Omental fat pad (tissue), 3 donors: ENCODE measurements at regions not wholly inside any gene's neighbourhood (a gene's known extent, or its start where the extent isn't known, plus 50 kb on each side); places are given as distances from the start of the nearest gene placed in this dataset.
A peak's percentile ranks its signal among the peaks of the same experiment; 100 is the strongest.

Experiments
- ATAC-seq: fragments of 150-250 bp; one replicate; pipeline ENCODE4 v1.9.1; 2016; ENCODE audit warnings: mild to moderate bottlenecking, moderate library complexity; ENCODE audit not compliant: low FRiP score
- DNase-seq: peaks from one replicate; pipeline ENCODE4 v3.0.0-alpha.2; 2019; ENCODE audit warnings: low spot score
- TF ChIP-seq, protein P1 (sequence below), 3 donors: fragments of 450-650 bp; IDR thresholded peaks; one replicate each; pipeline ENCODE4 v1.5.1; 2016 to 2017; ENCODE audit warnings: antibody characterized with exemption in 3 of 3, mild to moderate bottlenecking in 3 of 3, moderate library complexity in 2 of 3

DNA sequence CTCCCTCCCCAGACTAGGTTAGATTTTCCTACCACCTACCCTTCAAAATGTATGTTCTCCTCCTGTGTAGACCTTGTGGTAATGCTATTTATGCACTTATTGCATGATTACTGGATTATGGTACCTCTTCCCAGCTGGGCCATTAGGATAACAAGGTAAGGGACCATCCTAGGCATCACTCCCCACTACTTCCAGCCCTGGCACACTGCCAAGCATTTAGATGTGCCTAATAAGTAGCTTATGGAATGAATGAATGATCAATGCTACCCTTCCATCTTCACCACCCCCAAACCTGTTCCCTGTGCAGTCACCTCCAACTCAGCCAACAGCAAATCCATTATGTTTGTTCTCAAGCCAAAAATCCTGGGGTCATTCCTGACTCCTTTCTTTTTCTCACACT lies 93.4 kb downstream of the C1QL2 start:
- DNase-seq (no peak), ATAC-seq (no peak)
- TF ChIP-seq, protein P1, sequence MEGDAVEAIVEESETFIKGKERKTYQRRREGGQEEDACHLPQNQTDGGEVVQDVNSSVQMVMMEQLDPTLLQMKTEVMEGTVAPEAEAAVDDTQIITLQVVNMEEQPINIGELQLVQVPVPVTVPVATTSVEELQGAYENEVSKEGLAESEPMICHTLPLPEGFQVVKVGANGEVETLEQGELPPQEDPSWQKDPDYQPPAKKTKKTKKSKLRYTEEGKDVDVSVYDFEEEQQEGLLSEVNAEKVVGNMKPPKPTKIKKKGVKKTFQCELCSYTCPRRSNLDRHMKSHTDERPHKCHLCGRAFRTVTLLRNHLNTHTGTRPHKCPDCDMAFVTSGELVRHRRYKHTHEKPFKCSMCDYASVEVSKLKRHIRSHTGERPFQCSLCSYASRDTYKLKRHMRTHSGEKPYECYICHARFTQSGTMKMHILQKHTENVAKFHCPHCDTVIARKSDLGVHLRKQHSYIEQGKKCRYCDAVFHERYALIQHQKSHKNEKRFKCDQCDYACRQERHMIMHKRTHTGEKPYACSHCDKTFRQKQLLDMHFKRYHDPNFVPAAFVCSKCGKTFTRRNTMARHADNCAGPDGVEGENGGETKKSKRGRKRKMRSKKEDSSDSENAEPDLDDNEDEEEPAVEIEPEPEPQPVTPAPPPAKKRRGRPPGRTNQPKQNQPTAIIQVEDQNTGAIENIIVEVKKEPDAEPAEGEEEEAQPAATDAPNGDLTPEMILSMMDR (IDR thresholded peaks at IDR 0.05): no peak

DNA sequence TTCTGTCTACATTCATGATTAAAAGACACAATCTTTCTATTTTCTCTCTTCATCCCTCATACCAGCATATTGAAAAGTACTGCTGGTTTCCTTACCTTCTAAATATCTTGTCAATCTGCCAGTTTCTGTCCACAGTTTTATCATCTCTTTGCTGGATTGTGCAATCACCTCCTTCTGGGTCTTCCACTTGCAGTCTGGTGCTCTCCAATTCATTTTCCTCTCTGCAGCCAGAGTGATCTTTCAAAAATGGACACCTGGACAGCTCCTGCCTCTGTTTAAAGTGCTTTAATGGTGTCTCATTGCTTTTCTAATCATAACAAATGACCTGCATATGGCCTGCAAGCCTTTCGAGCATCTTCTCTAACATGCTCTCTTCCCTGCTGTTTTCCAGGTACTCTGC lies 94.0 kb downstream of the C1QL2 start:
- DNase-seq (no peak), ATAC-seq (peak; percentile 50)
- TF ChIP-seq, protein P1 (IDR thresholded peaks at IDR 0.05): no peak

DNA sequence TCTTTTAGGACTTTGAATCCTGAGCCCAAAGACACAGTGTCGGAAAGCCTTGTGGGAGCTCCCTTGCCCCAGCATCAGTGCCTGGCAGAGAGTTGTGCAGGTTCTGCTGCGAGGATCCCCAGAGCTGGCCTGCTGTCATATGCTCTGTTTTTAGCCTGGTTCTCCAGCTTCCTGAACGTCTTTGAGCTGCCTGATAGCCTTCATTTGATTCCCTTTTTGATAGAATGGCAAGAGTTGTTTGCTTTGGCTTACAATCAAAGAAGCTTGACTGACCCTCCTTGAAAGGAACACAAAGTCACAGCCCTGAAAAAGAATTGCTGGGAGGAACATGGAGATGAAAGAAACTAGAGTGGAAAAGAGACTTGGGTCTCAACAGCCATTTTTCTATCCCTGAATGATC lies 95.4 kb downstream of the C1QL2 start:
- DNase-seq (no peak), ATAC-seq (no peak)
- TF ChIP-seq, protein P1 (IDR thresholded peaks at IDR 0.05): no peak

DNA sequence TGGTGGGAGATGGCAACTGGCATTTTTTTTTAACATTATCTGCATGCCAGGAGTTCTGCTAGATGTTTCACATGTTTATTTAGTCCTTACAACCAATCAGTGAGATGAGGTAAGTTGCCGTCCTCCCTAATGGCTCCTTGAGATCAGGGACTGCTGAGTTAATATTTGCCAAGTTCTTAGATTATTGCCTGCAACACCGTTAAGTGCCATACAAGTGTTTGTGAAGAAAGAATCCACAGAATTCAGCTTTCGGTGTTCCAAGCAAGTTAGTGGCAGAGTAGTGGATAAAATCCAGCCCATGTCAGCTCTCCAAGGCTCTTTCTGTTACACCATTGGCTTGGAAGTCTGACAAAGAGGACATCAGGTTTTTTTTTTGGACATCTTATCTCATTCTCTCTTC lies 95.9 kb downstream of the C1QL2 start:
- no peak for DNase-seq
- no peak for ATAC-seq
- TF ChIP-seq, protein P1 (IDR thresholded peaks at IDR 0.05): no peak

DNA sequence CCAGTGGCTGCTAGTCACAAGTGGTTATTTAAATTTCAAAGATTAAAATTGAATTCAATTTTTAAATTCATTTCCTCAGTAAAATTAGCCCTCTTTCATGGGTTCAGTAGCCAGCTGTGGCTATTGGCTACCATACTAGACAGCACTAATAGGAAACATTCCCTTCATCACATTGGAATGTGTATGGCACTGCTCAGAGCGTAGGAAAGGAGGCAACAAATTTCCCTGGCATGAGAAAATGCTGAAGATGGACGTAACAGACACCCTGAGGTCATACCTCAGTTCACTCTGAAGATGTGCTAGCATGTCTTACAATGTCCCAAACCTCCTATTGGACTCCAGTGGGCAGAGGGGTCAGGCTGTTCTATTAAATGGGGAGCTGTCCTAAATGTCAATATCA lies 96.4 kb downstream of the C1QL2 start:
- no peak for DNase-seq
- ATAC-seq: no peak
- TF ChIP-seq, protein P1 (IDR thresholded peaks at IDR 0.05): no peak

DNA sequence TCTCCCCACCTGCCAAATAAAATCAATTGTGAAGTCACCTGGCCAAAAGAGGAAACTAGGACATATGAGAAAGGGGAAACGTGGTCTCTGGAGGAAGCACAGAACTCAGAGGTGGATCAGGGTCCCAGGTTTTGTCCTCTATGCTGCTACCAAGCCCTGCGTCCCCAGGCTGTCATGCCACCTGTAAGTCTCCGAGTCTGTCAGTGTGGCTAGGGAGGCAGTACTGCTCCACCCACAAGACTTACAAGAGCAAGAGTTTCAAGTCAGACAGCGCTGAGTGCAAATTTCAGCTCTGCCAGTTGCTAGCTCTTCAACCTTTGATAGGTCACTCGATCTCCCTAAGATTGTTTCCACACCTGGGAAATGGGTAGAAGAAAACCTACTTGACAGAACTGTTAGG lies 98.6 kb downstream of the C1QL2 start:
- ATAC-seq: no peak
- TF ChIP-seq, protein P1 (IDR thresholded peaks at IDR 0.05): no peak
- DNase-seq: no peak

DNA sequence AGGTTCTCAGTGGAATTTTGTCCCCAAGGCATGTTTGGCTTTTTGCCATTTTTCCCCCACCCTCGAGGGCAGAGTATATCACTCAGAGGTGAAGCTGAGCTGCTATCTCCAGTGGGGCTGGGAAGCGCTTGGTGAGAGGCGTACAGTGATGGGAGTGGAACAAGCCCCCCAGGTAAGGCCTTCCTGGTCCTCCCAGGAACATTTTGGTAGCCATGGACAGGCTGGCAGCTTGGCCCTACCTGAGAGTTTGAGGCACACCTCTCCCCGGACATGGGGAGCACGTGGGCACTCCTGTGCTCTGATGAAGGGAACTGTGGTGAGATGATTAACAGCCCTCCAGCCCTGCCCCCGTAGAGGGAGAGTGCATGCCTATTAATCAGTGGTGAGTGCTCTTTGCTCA lies 99.3 kb downstream of the C1QL2 start:
- ATAC-seq: no peak
- TF ChIP-seq, protein P1 (IDR thresholded peaks at IDR 0.05): no peak
- DNase-seq: no peak
